SH-SY5Y (cell line): ENCODE measurements at regions not wholly inside any gene's neighbourhood (a gene's known extent, or its start where the extent isn't known, plus 50 kb on each side); places are given as distances from the start of the nearest gene placed in this dataset.

Experiments
- GATA2 ChIP-seq: IDR thresholded peaks from 2 replicates; pipeline ENCODE4 v1.6.1; 2011; ENCODE audit warnings: mild to moderate bottlenecking, low read depth, low read length
- GATA3 ChIP-seq: IDR thresholded peaks from 2 replicates; pipeline ENCODE4 v1.6.1; 2011; ENCODE audit warnings: low read depth, mild to moderate bottlenecking, low read length, moderate library complexity

DNA sequence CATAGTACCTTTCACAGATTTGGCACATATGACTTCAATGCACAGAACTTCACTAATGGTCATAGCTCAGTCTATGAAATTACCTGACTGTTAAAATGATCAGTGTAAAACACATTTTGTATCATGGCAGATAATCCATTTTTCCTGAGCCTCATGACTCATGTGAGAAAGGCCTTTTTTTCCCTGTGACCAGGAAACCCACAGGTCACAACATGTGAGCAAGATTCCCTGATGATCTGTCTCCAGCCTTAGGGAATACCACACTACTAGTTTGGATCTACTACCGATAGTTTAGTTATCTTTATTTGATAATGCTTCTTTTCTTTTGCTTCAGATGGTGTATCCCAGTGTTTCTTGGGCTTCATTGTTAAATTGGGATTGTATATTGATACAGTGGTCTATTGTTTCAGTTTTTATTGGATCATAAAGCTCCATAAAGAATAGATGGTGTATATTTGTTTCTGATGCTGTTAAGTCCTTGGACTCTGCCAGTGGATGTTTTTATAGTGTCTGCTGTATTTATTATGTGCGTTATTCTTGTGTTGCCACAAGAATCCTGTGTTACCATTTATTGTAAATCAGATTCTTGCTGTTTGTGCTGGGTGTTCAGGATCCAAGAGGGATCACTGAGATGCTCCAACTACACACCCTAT is 248.7 kb upstream of the PELI2 start:
- TF ChIP-seq GATA3: no peak
- TF ChIP-seq GATA2: no peak
